Kidney epithelial cell (primary cell): ENCODE measurements at regions not wholly inside any gene's neighbourhood (a gene's known extent, or its start where the extent isn't known, plus 50 kb on each side); places are given as distances from the start of the nearest gene placed in this dataset.
"Not testable (repeated sequence)": the region's sequence is repeated elsewhere in the genome, so short reads cannot be mapped to it uniquely, and the experiment has no call there.

ENCODE experiments used
- DNase-seq: peaks from one replicate; pipeline ENCODE4 v3.0.0-alpha.2; 2010; ENCODE audit warnings: low read depth
- H3K27me3 ChIP-seq: 2 replicates; pipeline ENCODE4 v1.6.0; 2011; ENCODE audit warnings: low read length; ENCODE audit not compliant: control insufficient read depth, insufficient read depth
- H3K36me3 ChIP-seq: 2 replicates; pipeline ENCODE4 v1.5.1; 2011; ENCODE audit warnings: low read length; ENCODE audit not compliant: control insufficient read depth, insufficient read depth
- H3K4me3 ChIP-seq: 2 replicates; pipeline ENCODE4 v1.5.1; 2011; ENCODE audit warnings: low read depth, mild to moderate bottlenecking, control low read depth, low read length
- CTCF ChIP-seq: IDR thresholded peaks from 2 replicates; pipeline ENCODE4 v1.5.1; 2011; ENCODE audit warnings: mild to moderate bottlenecking, moderate library complexity, low read length, control low read depth, inconsistent platforms; ENCODE audit not compliant: insufficient read depth, poor library complexity, severe bottlenecking

- Histone ChIP-seq H3K4me3 (no peak overlapping the region), H3K27me3 (no peaks in the 10 kb centered on the region), H3K36me3 (no peaks in the 10 kb centered on the region)
- no peak for DNase-seq
- TF ChIP-seq CTCF = no peak
Measured at GRCh38 chr6:145151624-145152023, 583.7 kb downstream of the EPM2A start.

DNA sequence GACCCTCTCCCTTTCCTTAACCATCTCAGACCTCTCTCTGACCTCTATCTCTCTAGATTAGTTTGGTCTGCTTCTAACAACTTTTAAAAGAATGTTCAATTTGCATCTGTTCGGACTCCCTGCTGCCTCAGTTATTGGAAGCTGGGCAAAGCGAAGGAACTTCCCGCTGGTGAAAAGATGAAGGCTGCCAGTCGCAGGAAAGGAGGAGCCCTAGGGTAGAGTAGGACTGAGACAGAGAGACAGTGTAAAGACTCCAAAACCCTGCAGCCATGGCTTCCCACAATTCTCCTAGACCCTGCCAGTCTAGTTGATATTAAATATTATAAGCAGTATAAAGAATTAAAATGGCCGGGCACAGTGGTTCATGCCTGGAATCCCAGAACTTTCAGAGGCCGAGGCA, 581.8 kb downstream of the EPM2A start:
- no peak for TF ChIP-seq CTCF
- DNase-seq = no peak
- Histone ChIP-seq H3K27me3 (no peaks in the 10 kb centered on the region), H3K36me3 (no peaks in the 10 kb centered on the region), H3K4me3 (no peak overlapping the region)

GRCh38 chr6:145155411-145155810, 579.9 kb downstream of the EPM2A start:
- H3K4me3 ChIP-seq = no peak overlapping the region
- TF ChIP-seq CTCF = no peak
- H3K27me3 ChIP-seq = no peaks in the 10 kb centered on the region
- DNase-seq = no peak
- H3K36me3 ChIP-seq = no peaks in the 10 kb centered on the region

DNA sequence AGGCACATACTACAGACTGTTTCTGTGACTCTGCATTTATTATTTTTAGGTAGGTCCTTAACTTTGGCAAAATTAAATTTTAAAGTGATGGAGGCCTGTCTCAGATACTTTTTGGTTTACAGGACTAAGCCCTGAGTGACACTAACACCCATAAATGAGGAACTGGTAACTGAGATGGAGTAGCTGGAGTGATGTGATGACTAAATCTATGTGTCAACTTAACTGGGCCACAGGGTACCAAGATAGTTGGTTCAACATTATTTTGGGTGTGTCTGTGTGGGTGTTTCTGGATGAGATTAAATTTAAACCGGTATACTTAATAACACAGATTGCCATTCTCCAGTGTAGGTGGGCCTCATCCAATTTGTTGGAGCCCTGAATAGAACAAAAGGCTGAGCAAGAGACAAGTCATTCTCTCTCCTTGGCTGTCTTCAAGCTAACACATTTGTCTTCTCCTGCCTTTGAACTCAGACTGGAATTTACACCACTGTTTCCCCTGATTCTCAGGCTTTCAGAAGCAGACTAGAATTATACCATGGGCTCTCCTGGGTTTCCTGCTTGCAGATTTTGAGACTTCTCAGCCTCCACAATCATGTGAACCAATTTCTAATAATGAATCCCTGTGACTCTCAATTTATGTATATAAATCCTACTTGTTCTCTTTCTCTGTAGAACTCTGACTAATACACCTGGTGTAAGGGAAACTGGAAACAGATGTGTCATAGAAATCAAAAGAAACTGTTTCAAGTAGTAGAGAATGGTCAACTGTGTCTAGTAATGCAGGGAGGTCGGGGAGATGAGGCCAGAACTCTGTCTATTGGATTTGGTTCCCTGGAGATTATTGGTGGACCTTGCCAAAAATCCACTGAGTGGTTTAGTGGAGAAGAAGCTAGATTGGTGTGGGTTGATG, 579.2 kb downstream of the EPM2A start:
- no peak for DNase-seq
- no peaks in the 10 kb centered on the region for H3K36me3 ChIP-seq
- TF ChIP-seq CTCF = no peak
- H3K4me3 ChIP-seq = no peak overlapping the region
- no peaks in the 10 kb centered on the region for H3K27me3 ChIP-seq

- H3K4me3 ChIP-seq, H3K27me3 ChIP-seq, DNase-seq, H3K36me3 ChIP-seq: not testable (repeated sequence)
Measured at GRCh38 chr6:145158636-145159035, 576.7 kb downstream of the EPM2A start.

GRCh38 chr6:145159921-145160320, 575.4 kb downstream of the EPM2A start:
- no peak overlapping the region for H3K4me3 ChIP-seq
- no peak for DNase-seq
- no peaks in the 10 kb centered on the region for H3K36me3 ChIP-seq
- TF ChIP-seq CTCF = no peak
- H3K27me3 ChIP-seq = no peaks in the 10 kb centered on the region
